GM18511 (cell line): ENCODE measurements at regions not wholly inside any gene's neighbourhood (a gene's known extent, or its start where the extent isn't known, plus 50 kb on each side); places are given as distances from the start of the nearest gene placed in this dataset.
"Not testable (repeated sequence)": the region's sequence is repeated elsewhere in the genome, so short reads cannot be mapped to it uniquely, and the experiment has no call there.

ENCODE experiments used
- ATAC-seq: cut with Tn5 transposase; IDR thresholded peaks from one replicate; pipeline ENCODE4 v1.9.1; 2021; ENCODE audit warnings: mild to moderate bottlenecking, moderate library complexity; ENCODE audit not compliant: unreplicated experiment

GRCh38 chr3:178095522-178095921 is 440.7 kb upstream of the KCNMB2 start:
- ATAC-seq, result no peak

GRCh38 chr3:178096955-178097354 is 439.3 kb upstream of the KCNMB2 start:
- ATAC-seq, result no peak

GRCh38 chr3:178097576-178097975 is 438.7 kb upstream of the KCNMB2 start:
- ATAC-seq, result no peak

- no peak for ATAC-seq
These were observed 437.0 kb upstream of the KCNMB2 start for GRCh38 chr3:178099274-178099673.

GRCh38 chr3:178099862-178100261 is 436.4 kb upstream of the KCNMB2 start:
- no peak for ATAC-seq

- ATAC-seq, result no peak
These were observed 435.3 kb upstream of the KCNMB2 start for GRCh38 chr3:178100908-178101307.

GRCh38 chr3:178103140-178103539 is 433.1 kb upstream of the KCNMB2 start:
- ATAC-seq, result no peak

GRCh38 chr3:178107804-178108203 is 428.4 kb upstream of the KCNMB2 start:
- no peak for ATAC-seq

GRCh38 chr3:178109691-178110090 is 426.5 kb upstream of the KCNMB2 start:
- no peak for ATAC-seq

- no peak for ATAC-seq
These were observed 424.1 kb upstream of the KCNMB2 start for GRCh38 chr3:178112134-178112533.

GRCh38 chr3:178112552-178112951 is 423.7 kb upstream of the KCNMB2 start:
- ATAC-seq, result not testable (repeated sequence)

GRCh38 chr3:178117641-178118040 is 418.6 kb upstream of the KCNMB2 start:
- no peak for ATAC-seq

- ATAC-seq, result not testable (repeated sequence)
These were observed 416.5 kb upstream of the KCNMB2 start for GRCh38 chr3:178119608-178120295.

GRCh38 chr3:178120367-178120766 is 415.9 kb upstream of the KCNMB2 start:
- no peak for ATAC-seq

GRCh38 chr3:178126686-178127085 is 409.6 kb upstream of the KCNMB2 start:
- ATAC-seq, result no peak

GRCh38 chr3:178127221-178127620 is 409.0 kb upstream of the KCNMB2 start:
- no peak for ATAC-seq

GRCh38 chr3:178129109-178129508 is 407.1 kb upstream of the KCNMB2 start:
- no peak for ATAC-seq

GRCh38 chr3:178131801-178132200 is 404.4 kb upstream of the KCNMB2 start:
- no peak for ATAC-seq

GRCh38 chr3:178137206-178137605 is 399.0 kb upstream of the KCNMB2 start:
- no peak for ATAC-seq

GRCh38 chr3:178137831-178138230 is 398.4 kb upstream of the KCNMB2 start:
- no peak for ATAC-seq

GRCh38 chr3:178139116-178139515 is 397.1 kb upstream of the KCNMB2 start:
- no peak for ATAC-seq

- no peak for ATAC-seq
These were observed 395.5 kb upstream of the KCNMB2 start for GRCh38 chr3:178140531-178141304.
